ENCODE measurements at regions not wholly inside any gene's neighbourhood (a gene's known extent, or its start where the extent isn't known, plus 50 kb on each side); places are given as distances from the start of the nearest gene placed in this dataset.
"Not testable (repeated sequence)": the region's sequence is repeated elsewhere in the genome, so short reads cannot be mapped to it uniquely, and the experiment has no call there.

DNA sequence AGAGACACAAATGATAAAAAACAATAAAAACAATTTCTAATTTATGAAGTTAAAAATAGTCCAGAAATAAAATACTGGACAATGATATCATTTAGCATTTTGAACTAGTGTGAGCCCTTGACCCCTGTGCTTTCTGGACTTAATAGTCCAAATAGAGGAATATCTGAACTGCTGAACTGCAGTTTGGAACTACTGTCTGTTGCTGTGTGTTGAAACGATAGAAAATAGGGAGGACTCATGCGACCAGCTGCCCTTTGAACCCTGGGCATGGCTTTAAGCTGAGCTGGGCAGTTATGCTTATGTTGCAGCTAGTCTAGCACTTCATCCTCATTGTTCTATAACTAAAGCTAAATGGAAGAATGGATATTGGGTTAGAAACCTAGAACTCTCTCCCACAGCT lies 99.5 kb downstream of the FMR1NB start:
- no peak for DNase-seq

- no peak for DNase-seq
Measured at GRCh38 chrX:148084611-148085010, 103.5 kb downstream of the FMR1NB start.

DNA sequence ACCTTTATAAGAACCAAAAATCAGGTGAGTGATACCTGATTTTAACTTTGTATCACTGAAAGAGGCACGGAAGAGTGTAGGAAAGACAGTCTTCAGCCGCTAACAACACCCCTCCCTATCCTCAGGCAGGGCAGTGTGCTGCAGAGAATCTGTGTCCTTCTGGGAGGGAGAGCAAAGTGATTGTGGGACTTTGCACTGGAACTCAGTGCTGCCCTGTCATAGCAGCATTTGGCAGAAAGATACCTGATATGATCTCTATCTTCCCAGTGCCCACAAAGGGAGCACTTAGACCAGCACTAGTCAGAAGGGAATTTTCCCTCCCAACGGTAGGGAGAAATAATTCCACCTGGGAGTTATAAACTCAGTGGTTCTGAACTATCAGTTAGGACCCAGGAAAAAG lies 139.0 kb downstream of the FMR1NB start:
- no peak for DNase-seq

DNA sequence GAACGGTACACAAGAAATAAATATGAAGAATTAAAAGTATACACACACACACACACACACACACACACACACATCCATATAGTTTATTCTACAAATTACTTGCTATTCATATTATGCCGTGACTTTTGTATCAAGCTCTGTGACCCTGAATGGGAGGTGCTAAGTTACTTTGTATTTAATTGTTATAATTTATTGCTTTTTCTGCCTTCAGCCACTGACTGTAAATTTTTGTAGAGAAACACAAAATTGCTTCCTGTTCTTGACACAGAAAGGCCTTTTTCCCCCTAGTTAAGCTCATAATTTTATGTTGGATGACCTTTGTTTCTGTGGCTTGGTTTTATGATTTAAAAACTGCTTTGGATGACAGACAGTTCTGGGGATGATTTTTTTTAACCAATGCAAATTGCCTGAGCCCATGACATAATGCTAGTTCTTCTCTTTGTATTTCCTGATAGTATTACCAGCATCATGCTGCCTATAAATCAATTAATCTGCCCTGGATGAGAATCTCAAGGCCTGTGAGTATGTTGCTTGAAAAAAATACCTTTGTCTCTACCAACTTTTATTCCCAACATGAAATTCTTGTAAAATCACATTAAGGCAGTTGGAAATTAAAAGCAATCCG lies 140.0 kb downstream of the FMR1NB start:
- DNase-seq = peak; percentile 16

DNA sequence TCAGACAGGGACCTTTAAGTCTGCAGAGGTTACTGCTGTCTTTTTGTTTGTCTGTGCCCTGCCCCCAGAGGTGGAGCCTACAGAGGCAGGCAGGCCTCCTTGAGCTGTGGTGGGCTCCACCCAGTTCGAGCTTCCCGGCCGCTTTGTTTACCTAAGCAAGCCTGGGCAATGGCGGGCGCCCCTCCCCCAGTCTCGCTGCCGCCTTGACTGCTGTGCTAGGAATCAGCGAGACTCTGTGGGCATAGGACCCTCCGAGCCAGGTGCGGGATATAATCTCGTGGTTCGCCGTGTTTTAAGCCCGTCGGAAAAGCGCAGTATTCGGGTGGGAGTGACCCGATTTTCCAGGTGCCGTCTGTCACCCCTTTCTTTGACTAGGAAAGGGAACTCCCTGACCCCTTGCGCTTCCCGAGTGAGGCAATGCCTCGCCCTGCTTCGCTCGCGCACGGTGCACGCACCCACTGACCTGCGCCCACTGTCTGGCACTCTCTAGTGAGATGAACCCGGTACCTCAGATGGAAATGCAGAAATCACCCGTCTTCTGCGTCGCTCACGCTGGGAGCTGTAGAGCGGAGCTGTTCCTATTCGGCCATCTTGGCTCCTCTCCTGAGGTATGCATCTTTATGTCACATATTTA lies 147.9 kb downstream of the FMR1NB start:
- DNase-seq = not testable (repeated sequence)

- DNase-seq = no peak
Measured at GRCh38 chrX:148133105-148133725, 152.1 kb downstream of the FMR1NB start.

DNA sequence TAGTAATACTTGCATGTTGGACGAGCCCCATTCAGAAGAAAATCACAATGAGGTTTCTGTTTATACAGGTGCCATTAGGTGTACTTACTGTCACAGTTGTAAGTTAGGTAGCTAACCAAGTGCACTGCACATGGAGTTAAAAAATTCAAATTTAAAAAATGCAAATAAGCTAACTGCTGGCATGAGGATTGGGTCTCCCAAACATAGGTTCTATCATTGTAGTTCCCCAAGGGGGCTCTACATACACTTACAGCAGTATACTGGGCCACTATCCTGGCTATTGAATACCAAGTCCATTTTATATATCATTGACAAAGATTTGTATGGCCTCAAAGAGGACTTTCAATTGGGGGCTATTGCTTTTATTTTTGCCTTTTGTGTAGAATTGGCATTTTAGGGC lies 153.4 kb downstream of the FMR1NB start:
- DNase-seq = no peak

DNA sequence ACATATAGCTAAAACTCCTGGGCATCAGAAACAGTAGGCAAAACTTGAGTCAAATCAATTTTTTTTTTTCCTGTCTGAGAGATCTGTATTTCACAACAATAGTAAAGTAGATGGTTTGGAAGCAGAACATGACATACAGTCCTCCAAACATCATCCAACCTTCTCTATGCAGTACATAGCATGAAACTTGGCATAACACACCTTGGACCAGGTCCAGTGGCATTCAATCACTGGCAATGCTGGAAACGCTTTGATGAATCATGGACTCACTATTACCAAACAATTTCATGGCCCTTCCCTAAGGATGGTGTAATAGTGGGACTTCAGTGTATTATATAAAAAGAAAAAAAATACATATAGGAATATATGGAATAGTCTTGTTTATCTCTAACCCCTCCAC lies 154.6 kb downstream of the FMR1NB start:
- no peak for DNase-seq

DNA sequence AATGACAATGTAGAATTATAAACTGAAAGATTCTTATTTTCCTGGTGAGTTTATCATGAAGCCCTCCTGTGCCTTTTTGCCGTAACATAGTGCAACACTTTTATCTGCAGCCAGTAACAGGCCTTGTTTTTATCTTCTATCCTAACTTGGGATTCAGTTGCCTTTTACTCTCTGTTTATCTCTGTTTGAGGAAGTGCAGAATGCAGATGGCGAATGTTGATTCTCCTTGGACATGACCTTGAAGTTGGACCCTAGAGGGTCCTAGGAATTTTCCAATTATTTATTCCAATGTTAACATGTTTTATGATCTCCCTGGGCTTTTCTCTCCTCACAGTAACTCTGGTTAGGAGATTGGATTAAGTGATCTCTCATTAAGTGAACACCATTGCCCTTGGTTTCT lies 165.0 kb downstream of the FMR1NB start:
- DNase-seq = no peak

DNA sequence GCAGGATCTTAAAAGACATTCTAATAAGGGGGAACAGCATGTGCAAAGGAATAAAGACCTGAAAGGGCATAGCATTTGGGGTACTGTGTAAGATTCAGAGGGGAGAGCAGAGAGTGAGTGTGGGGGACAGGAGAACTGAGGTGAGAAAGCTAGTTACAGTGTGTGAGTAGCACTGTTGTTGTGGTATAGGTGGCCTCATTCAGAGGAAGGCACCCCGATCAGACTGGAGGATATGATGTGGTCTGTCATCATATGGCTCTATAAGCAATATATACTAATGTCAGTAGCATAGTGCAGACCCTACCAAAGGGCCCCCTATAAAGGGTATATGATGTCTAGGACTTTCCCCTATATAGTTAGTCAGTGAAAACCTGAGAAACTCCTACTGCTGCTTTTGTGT lies 175.8 kb downstream of the FMR1NB start:
- DNase-seq = no peak

- DNase-seq = no peak
Measured at GRCh38 chrX:148159796-148160195, 178.7 kb downstream of the FMR1NB start.

GRCh38 chrX:148161701-148162100 lies 180.6 kb downstream of the FMR1NB start:
- no peak for DNase-seq

DNA sequence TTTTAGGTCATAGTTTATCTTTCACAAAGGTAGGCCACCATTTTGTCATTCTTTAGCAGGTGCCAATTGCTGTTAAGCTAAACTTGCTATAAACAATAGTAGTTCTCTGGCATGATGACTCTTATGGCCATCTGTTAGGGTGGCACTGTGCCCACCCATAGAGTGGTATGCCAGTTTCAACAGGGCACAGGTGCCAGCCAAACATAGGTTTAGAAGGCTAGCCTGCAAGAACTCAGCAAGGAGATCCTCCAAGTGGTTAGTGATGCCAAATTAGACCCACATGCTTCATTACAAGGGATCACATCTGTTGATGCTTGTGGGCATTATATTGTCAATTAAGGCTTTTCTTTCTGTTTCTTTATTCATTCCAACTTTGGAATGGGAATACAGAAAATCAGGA lies 204.5 kb downstream of the FMR1NB start:
- no peak for DNase-seq

- DNase-seq = no peak
Measured at GRCh38 chrX:148192547-148192946, 211.4 kb downstream of the FMR1NB start.

- DNase-seq = no peak
Measured at GRCh38 chrX:148193759-148194158, 212.6 kb downstream of the FMR1NB start.

DNA sequence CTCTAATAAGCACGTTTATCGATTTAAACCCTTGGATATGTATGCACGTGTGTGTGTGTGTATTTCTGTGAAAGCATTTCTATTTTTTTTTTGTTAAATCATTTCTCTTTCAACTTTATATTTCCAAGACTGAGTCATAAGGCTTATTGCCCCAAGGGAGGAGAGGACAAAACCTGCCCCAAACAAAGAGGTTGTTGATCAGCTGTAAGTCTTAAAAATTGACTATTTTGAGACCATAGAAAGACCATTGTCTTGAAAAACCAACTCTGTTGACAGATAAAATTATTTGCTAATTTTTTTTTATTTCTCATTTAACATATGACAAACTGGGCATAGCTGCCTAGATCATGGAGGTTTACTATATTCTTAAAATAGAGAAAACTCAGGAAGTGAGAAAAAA lies 222.4 kb downstream of the FMR1NB start:
- DNase-seq = no peak

- DNase-seq = no peak
Measured at GRCh38 chrX:148204195-148204594, 223.1 kb downstream of the FMR1NB start.

DNA sequence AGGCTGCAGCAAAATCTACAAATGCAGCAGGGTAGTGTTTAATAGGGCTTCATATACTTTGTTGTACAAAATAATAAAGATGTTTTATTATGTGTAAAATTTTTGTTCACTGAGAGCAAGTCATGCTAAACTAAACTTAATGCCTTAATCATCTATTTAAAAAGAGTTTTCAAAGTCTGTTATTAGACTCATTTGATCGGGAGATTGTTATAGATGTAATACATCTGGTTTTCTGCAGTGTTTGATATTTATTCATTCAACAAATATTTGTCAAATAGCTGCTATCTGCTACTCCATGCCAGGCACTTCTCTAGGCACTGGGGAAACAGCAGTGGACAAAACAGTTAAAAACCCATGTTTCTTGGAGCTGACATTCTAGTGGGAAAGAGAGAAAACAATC lies 233.6 kb downstream of the FMR1NB start:
- DNase-seq = no peak

DNA sequence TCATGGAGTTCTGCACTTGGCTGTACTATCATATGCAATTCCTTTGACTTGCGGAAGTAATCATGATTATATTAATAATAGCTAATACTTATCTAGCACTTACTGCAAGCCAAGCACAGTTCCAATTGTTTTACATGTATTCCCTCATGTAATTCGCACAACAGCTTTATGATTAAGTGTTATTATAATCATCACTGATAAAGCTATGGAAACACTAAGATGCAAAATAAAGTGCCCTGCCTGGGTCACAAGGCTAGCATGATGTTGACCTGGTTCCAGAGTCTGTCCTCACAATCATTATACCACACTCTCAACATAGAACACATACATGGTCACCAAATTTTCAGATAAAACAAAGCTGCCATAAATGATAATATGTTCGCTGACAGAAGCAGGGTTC lies 234.6 kb downstream of the FMR1NB start:
- DNase-seq = no peak

DNA sequence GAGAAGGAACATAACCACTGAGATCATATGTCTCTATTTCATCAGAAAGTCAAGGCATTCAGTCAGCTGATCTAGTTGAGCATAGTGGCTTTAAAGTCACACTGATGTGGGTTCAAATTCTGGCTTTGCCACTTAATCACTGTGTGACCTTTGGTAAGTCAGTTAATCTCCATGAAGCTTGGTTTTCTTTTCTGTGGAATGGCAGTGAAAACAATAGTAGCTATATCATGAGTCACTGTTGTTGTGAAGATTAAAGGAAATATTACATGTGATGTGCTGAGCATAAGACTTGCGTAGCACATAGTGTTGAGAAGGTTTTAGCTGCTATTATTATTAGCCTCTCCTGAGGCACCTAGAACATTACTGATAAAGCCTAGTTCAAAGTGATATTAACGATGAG lies 242.2 kb downstream of the FMR1NB start:
- no peak for DNase-seq

DNA sequence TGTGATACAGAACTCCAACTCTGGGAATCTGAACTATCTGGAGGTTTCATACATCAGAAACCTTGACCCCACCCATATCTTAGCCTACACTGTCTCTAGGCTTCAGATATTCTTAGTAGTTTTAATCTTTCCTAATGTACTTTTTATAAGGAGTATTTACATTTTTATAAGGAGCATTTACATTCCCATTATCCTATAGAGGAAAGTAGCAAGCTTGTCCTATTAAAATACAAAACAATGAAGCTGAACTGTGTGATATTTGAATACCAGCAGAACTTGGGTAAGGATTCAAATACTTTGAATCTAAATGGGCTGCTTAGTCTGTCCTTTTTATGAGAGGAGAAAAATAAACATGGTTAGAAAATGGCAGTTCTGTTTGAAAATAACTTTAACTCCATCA lies 247.4 kb downstream of the FMR1NB start:
- no peak for DNase-seq

- no peak for DNase-seq
Measured at GRCh38 chrX:148229801-148230303, 248.7 kb downstream of the FMR1NB start.

DNA sequence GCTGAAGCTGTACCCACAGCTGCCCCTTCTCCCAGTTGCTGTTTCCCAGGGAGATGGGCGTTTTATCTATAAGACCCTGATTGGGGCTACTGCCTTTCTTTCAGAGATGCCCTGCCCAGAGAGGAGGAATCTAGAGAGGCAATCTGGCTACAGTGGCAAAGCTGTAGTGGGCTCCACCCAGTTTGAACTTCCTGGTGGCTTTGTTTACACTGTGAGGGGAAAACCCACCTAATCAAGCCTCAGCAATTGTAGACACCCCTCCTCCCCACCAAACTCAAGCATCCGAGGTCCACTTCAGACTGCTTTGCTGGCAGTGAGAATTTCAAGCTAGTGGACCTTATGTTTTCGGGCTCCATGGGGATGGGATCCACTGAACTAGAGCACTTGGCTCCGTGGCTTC lies 240.4 kb upstream of the AFF2 start:
- no peak for DNase-seq

DNA sequence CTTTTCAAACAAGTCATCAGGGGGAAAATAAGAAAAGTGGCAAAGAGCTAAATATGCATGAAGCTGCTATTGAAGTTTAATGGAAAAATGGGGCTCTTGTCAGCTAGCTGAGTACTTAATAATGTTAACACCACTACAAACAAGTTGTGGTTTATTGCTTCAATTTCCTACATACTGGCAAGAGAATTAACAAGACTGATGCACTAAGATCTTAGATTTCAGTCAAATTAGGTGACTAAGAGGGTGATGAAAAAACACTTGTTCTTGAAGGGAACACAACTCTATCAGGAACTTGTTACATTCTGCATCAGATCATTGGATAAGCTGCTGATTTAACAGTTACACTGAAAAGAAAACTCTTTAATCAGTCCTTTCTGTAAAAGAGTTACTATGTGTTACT lies 234.6 kb upstream of the AFF2 start:
- DNase-seq = no peak
